ENCODE measurements at regions not wholly inside any gene's neighbourhood (a gene's known extent, or its start where the extent isn't known, plus 50 kb on each side); places are given as distances from the start of the nearest gene placed in this dataset.

GRCh38 chrX:437661-438390 is 51.1 kb upstream of the PPP2R3B start:
- H3K4me2 ChIP-seq (replicated peaks; ENCODE audit: extremely low read depth, low read length, poor library complexity, severe bottlenecking), result no peak overlapping the region
- H3K27me3 ChIP-seq (ENCODE audit: control insufficient read depth in 2 of 2, insufficient read depth in 2 of 2, low read length in 2 of 2), result no peaks in the 10 kb centered on the region
- peaks cover 4 to 30% (median 13%) of the 10 kb centered on the region in 7 donors for H3K9me3 Mint-ChIP-seq
- no peaks in the 10 kb centered on the region for H3K4me1 ChIP-seq (ENCODE audit: control insufficient read depth in 1 of 2, insufficient read depth in 2 of 2, low read length in 2 of 2)
- no peaks in the 10 kb centered on the region for H4K20me1 ChIP-seq (ENCODE audit: insufficient read depth, low read length)
- H3K27ac ChIP-seq (ENCODE audit: low read depth in 1 of 2, low read length in 2 of 2), result no peak overlapping the region
- no peaks in the 10 kb centered on the region for H3K36me3 ChIP-seq (replicated peaks in 1 of 2; ENCODE audit: control insufficient read depth in 1 of 2, insufficient read depth in 2 of 2, low read length in 2 of 2)
- intact Hi-C loops (cut with micrococcal nuclease), result no loop called here
- TF ChIP-seq, protein P1, sequence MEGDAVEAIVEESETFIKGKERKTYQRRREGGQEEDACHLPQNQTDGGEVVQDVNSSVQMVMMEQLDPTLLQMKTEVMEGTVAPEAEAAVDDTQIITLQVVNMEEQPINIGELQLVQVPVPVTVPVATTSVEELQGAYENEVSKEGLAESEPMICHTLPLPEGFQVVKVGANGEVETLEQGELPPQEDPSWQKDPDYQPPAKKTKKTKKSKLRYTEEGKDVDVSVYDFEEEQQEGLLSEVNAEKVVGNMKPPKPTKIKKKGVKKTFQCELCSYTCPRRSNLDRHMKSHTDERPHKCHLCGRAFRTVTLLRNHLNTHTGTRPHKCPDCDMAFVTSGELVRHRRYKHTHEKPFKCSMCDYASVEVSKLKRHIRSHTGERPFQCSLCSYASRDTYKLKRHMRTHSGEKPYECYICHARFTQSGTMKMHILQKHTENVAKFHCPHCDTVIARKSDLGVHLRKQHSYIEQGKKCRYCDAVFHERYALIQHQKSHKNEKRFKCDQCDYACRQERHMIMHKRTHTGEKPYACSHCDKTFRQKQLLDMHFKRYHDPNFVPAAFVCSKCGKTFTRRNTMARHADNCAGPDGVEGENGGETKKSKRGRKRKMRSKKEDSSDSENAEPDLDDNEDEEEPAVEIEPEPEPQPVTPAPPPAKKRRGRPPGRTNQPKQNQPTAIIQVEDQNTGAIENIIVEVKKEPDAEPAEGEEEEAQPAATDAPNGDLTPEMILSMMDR (IDR thresholded peaks at IDR 0.05), result no peak
- H3K36me3 Mint-ChIP-seq, result no peaks in the 10 kb centered on the region
- no peak overlapping the region for H2AFZ ChIP-seq (ENCODE audit: insufficient read depth, low read depth, low read length, poor library complexity, severe bottlenecking)
- peaks cover 0 to 10% (median 5%) of the 10 kb centered on the region in 3 donors for H3K27me3 Mint-ChIP-seq (ENCODE audit: low read depth in 3 of 3)
- H3K9me3 ChIP-seq (replicated peaks in 1 of 2; ENCODE audit: control insufficient read depth in 1 of 2, insufficient read depth in 1 of 2, low read length in 2 of 2), result peaks cover 0 to 20% of the 10 kb centered on the region in 2 donors
- peak overlapping the region in 1 of 2 donors; percentile 42 for H3K4me3 Mint-ChIP-seq
- no peak overlapping the region for H3K27ac Mint-ChIP-seq
- DNase-seq, result no peak
- 61% methylated on average over 35 of the region's 41 CpGs for WGBS (ENCODE audit: insufficient coverage)
- peaks cover 3% of the 10 kb centered on the region for H3K4me1 Mint-ChIP-seq
- no peaks in the 10 kb centered on the region for H3K79me2 ChIP-seq (ENCODE audit: insufficient read depth, low read length)
- H3K9ac ChIP-seq (ENCODE audit: insufficient read depth, low read length, poor library complexity, severe bottlenecking), result no peak overlapping the region
- no peak overlapping the region for H3K4me3 ChIP-seq (replicated peaks in 1 of 3; ENCODE audit: low read depth in 2 of 3, low read length in 3 of 3)

GRCh38 chrX:439241-439640 is 52.5 kb upstream of the PPP2R3B start:
- H3K27ac Mint-ChIP-seq, result no peak overlapping the region
- Histone ChIP-seq H3K4me3 (replicated peaks in 1 of 3; ENCODE audit: low read depth in 2 of 3, low read length in 3 of 3) (no peak overlapping the region), H3K4me2 (replicated peaks; ENCODE audit: extremely low read depth, low read length, poor library complexity, severe bottlenecking) (no peak overlapping the region), H3K9ac (ENCODE audit: insufficient read depth, low read length, poor library complexity, severe bottlenecking) (no peak overlapping the region), H3K9me3 (replicated peaks in 1 of 2; ENCODE audit: control insufficient read depth in 1 of 2, insufficient read depth in 1 of 2, low read length in 2 of 2) (peaks cover 0 to 20% of the 10 kb centered on the region in 2 donors), H3K27ac (ENCODE audit: low read depth in 1 of 2, low read length in 2 of 2) (no peak overlapping the region), H4K20me1 (ENCODE audit: insufficient read depth, low read length) (no peaks in the 10 kb centered on the region), H3K79me2 (ENCODE audit: insufficient read depth, low read length) (no peaks in the 10 kb centered on the region), H3K27me3 (ENCODE audit: control insufficient read depth in 2 of 2, insufficient read depth in 2 of 2, low read length in 2 of 2) (no peaks in the 10 kb centered on the region), H3K36me3 (replicated peaks in 1 of 2; ENCODE audit: control insufficient read depth in 1 of 2, insufficient read depth in 2 of 2, low read length in 2 of 2) (no peaks in the 10 kb centered on the region), H3K4me1 (ENCODE audit: control insufficient read depth in 1 of 2, insufficient read depth in 2 of 2, low read length in 2 of 2) (no peaks in the 10 kb centered on the region), H2AFZ (ENCODE audit: insufficient read depth, low read depth, low read length, poor library complexity, severe bottlenecking) (no peak overlapping the region)
- peaks cover 4 to 30% (median 13%) of the 10 kb centered on the region in 7 donors for H3K9me3 Mint-ChIP-seq
- peaks cover 0 to 9% (median 5%) of the 10 kb centered on the region in 3 donors for H3K27me3 Mint-ChIP-seq (ENCODE audit: low read depth in 3 of 3)
- peaks cover 3% of the 10 kb centered on the region for H3K4me1 Mint-ChIP-seq
- DNase-seq, result no peak
- WGBS (ENCODE audit: insufficient coverage), result 96% methylated on average over 4 of the region's 7 CpGs
- TF ChIP-seq, protein P1 (IDR thresholded peaks at IDR 0.05), result no peak
- intact Hi-C loops (cut with micrococcal nuclease), result no loop called here
- H3K4me3 Mint-ChIP-seq, result no peak overlapping the region
- H3K36me3 Mint-ChIP-seq, result no peaks in the 10 kb centered on the region

All from CD14-positive monocyte (primary cell).